LNCAP (cell line): ENCODE measurements at regions not wholly inside any gene's neighbourhood (a gene's known extent, or its start where the extent isn't known, plus 50 kb on each side); places are given as distances from the start of the nearest gene placed in this dataset.

Experiments used
- CTCF ChIP-seq: fragments of 450-650 bp; IDR thresholded peaks from 2 replicates; pipeline ENCODE4 v1.5.1; 2017; ENCODE audit warnings: mild to moderate bottlenecking

- TF ChIP-seq CTCF: no peak
Observed at GRCh38 chr3:66642484-66642883, 141.7 kb upstream of the LRIG1 start.

GRCh38 chr3:66644549-66644948, 143.7 kb upstream of the LRIG1 start:
- TF ChIP-seq CTCF: no peak

GRCh38 chr3:66648975-66649374, 148.2 kb upstream of the LRIG1 start:
- no peak for TF ChIP-seq CTCF

GRCh38 chr3:66655044-66655443, 154.2 kb upstream of the LRIG1 start:
- TF ChIP-seq CTCF: no peak

- TF ChIP-seq CTCF: no peak
Observed at GRCh38 chr3:66655671-66656070, 154.8 kb upstream of the LRIG1 start.

GRCh38 chr3:66656609-66657008, 155.8 kb upstream of the LRIG1 start:
- TF ChIP-seq CTCF: no peak

- TF ChIP-seq CTCF: no peak
Observed at GRCh38 chr3:66659056-66659455, 158.2 kb upstream of the LRIG1 start.

GRCh38 chr3:66661628-66662027, 160.8 kb upstream of the LRIG1 start:
- no peak for TF ChIP-seq CTCF
